ENCODE measurements at regions not wholly inside any gene's neighbourhood (a gene's known extent, or its start where the extent isn't known, plus 50 kb on each side); places are given as distances from the start of the nearest gene placed in this dataset.
"Not testable (repeated sequence)": the region's sequence is repeated elsewhere in the genome, so short reads cannot be mapped to it uniquely, and the experiment has no call there.

GRCh38 chr2:111448796-111449195, 328.1 kb downstream of the BCL2L11 start:
- ATAC-seq; DNase-seq; intact Hi-C loops (cut with DNase I): not testable (repeated sequence)

- ATAC-seq; DNase-seq; intact Hi-C loops (cut with DNase I): not testable (repeated sequence)
These were observed 329.8 kb downstream of the BCL2L11 start for GRCh38 chr2:111450526-111450925.

- DNase-seq; intact Hi-C loops (cut with DNase I): not testable (repeated sequence)
- ATAC-seq: peak in 1 of 2 donors; percentile 32
These were observed 331.0 kb downstream of the BCL2L11 start for GRCh38 chr2:111451692-111452199.

- ATAC-seq: peak; percentile 42
- intact Hi-C loops (cut with DNase I); DNase-seq: not testable (repeated sequence)
These were observed 331.5 kb downstream of the BCL2L11 start for GRCh38 chr2:111452208-111452607.

- peak in 1 of 2 donors; percentile 24 for ATAC-seq
- intact Hi-C loops (cut with DNase I); DNase-seq: not testable (repeated sequence)
These were observed 332.6 kb downstream of the BCL2L11 start for GRCh38 chr2:111453308-111453707.

- intact Hi-C loops (cut with DNase I); DNase-seq: not testable (repeated sequence)
- peak; percentile 21 to 38 for ATAC-seq
These were observed 333.1 kb downstream of the BCL2L11 start for GRCh38 chr2:111453816-111454215.

- peak; percentile 96 for ATAC-seq
- DNase-seq; intact Hi-C loops (cut with DNase I): not testable (repeated sequence)
These were observed 333.7 kb downstream of the BCL2L11 start for GRCh38 chr2:111454404-111454803.

- intact Hi-C loops (cut with DNase I); DNase-seq; ATAC-seq: not testable (repeated sequence)
These were observed 334.6 kb downstream of the BCL2L11 start for GRCh38 chr2:111455016-111456015.

- ATAC-seq; DNase-seq; intact Hi-C loops (cut with DNase I): not testable (repeated sequence)
These were observed 336.5 kb downstream of the BCL2L11 start for GRCh38 chr2:111457191-111457590.

- intact Hi-C loops (cut with DNase I); ATAC-seq; DNase-seq: not testable (repeated sequence)
These were observed 340.2 kb downstream of the BCL2L11 start for GRCh38 chr2:111460901-111461300.

GRCh38 chr2:111461831-111462230, 341.1 kb downstream of the BCL2L11 start:
- DNase-seq; intact Hi-C loops (cut with DNase I); ATAC-seq: not testable (repeated sequence)

GRCh38 chr2:111462572-111462971, 341.9 kb downstream of the BCL2L11 start:
- DNase-seq; ATAC-seq; intact Hi-C loops (cut with DNase I): not testable (repeated sequence)

GRCh38 chr2:111463238-111463848, 342.6 kb downstream of the BCL2L11 start:
- DNase-seq; intact Hi-C loops (cut with DNase I): not testable (repeated sequence)
- peak in 1 of 2 donors; percentile 31 for ATAC-seq

GRCh38 chr2:111463956-111464355, 343.2 kb downstream of the BCL2L11 start:
- ATAC-seq: peak; percentile 95 to 96
- DNase-seq; intact Hi-C loops (cut with DNase I): not testable (repeated sequence)

- peak in 1 of 2 donors; percentile 5 for ATAC-seq
- intact Hi-C loops (cut with DNase I); DNase-seq: not testable (repeated sequence)
These were observed 343.7 kb downstream of the BCL2L11 start for GRCh38 chr2:111464367-111464766.

GRCh38 chr2:111465521-111465920, 344.8 kb downstream of the BCL2L11 start:
- DNase-seq; ATAC-seq; intact Hi-C loops (cut with DNase I): not testable (repeated sequence)

GRCh38 chr2:111466744-111467143, 346.0 kb downstream of the BCL2L11 start:
- peak in 1 of 2 donors; percentile 29 for ATAC-seq
- intact Hi-C loops (cut with DNase I); DNase-seq: not testable (repeated sequence)

GRCh38 chr2:111470924-111471323, 350.2 kb downstream of the BCL2L11 start:
- intact Hi-C loops (cut with DNase I); DNase-seq; ATAC-seq: not testable (repeated sequence)

GRCh38 chr2:111471791-111472530, 351.2 kb downstream of the BCL2L11 start:
- intact Hi-C loops (cut with DNase I); DNase-seq: not testable (repeated sequence)
- peak; percentile 87 to 93 for ATAC-seq
